ENCODE measurements at regions not wholly inside any gene's neighbourhood (a gene's known extent, or its start where the extent isn't known, plus 50 kb on each side); places are given as distances from the start of the nearest gene placed in this dataset.

- no peak for TF ChIP-seq CTCF (conservative IDR thresholded peaks at IDR 0.05; ENCODE audit: control insufficient read depth, insufficient read depth, low read depth, low read length)
- no peak overlapping the region for H3K4me3 ChIP-seq (ENCODE audit: control insufficient read depth, low read depth, low read length)
- DNase-seq (ENCODE audit: low read depth) = no peak
Measured at GRCh38 chr6:20312606-20313005, 89.1 kb upstream of the E2F3 start.

GRCh38 chr6:20313051-20313450 is 88.6 kb upstream of the E2F3 start:
- no peak for TF ChIP-seq CTCF (conservative IDR thresholded peaks at IDR 0.05; ENCODE audit: control insufficient read depth, insufficient read depth, low read depth, low read length)
- no peak for DNase-seq (ENCODE audit: low read depth)
- no peak overlapping the region for H3K4me3 ChIP-seq (ENCODE audit: control insufficient read depth, low read depth, low read length)

- H3K4me3 ChIP-seq (ENCODE audit: control insufficient read depth, low read depth, low read length) = no peak overlapping the region
- no peak for TF ChIP-seq CTCF (conservative IDR thresholded peaks at IDR 0.05; ENCODE audit: control insufficient read depth, insufficient read depth, low read depth, low read length)
Measured at GRCh38 chr6:20313960-20314530, 87.6 kb upstream of the E2F3 start.

GRCh38 chr6:20314866-20315845 is 86.5 kb upstream of the E2F3 start:
- no peak for DNase-seq (ENCODE audit: low read depth)
- no peak overlapping the region for H3K4me3 ChIP-seq (ENCODE audit: control insufficient read depth, low read depth, low read length)
- TF ChIP-seq CTCF (conservative IDR thresholded peaks at IDR 0.05; ENCODE audit: control insufficient read depth, insufficient read depth, low read depth, low read length) = no peak

More at GRCh38 chr6:20313960-20314530, 87.6 kb upstream of the E2F3 start:
- no peak for DNase-seq (ENCODE audit: low read depth)

GRCh38 chr6:20317430-20317829 is 84.2 kb upstream of the E2F3 start:
- no peak overlapping the region for H3K4me3 ChIP-seq (ENCODE audit: control insufficient read depth, low read depth, low read length)
- no peak for DNase-seq (ENCODE audit: low read depth)
- no peak for TF ChIP-seq CTCF (conservative IDR thresholded peaks at IDR 0.05; ENCODE audit: control insufficient read depth, insufficient read depth, low read depth, low read length)

- TF ChIP-seq CTCF (conservative IDR thresholded peaks at IDR 0.05; ENCODE audit: control insufficient read depth, insufficient read depth, low read depth, low read length) = no peak
- no peak for DNase-seq (ENCODE audit: low read depth)
- no peak overlapping the region for H3K4me3 ChIP-seq (ENCODE audit: control insufficient read depth, low read depth, low read length)
Measured at GRCh38 chr6:20318851-20319387, 82.8 kb upstream of the E2F3 start.
